ENCODE measurements at regions not wholly inside any gene's neighbourhood (a gene's known extent, or its start where the extent isn't known, plus 50 kb on each side); places are given as distances from the start of the nearest gene placed in this dataset.

- intact Hi-C loops (cut with DNase I; ENCODE audit: low total_unique reads) = no loop called here
- no peaks in the 10 kb centered on the region for H3K4me1 ChIP-seq
Measured at GRCh38 chr7:52154382-52154781, 837.8 kb upstream of the COBL start.

DNA sequence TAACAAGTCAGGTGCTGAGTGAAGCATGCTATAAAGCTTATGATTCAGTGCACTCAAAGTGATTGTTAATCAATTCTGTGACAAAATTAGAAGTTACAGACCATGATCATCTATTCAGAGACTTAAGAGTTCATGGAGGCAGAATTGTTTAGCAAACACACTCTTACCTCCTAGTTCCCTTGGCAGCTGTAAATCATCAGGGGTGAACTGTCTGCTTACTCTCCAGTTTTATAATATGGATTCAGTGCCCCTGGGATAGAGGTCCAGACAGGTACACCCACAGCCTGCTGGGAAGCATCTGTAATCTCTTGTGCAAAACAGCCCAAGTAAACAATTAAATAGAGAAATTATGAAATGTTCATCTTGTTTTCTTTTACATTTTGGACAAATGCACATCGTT is 835.0 kb upstream of the COBL start:
- TF ChIP-seq POLR2AphosphoS5 (IDR thresholded peaks at IDR 0.05) (no peak), CTCF (IDR thresholded peaks at IDR 0.05) (no peak), POLR2A (IDR thresholded peaks at IDR 0.05) (no peak)
- Histone ChIP-seq H3K36me3 (no peaks in the 10 kb centered on the region), H3K9me3 (no peaks in the 10 kb centered on the region), H3K27ac (no peak overlapping the region), H3K4me3 (no peak overlapping the region), H3K4me1 (no peaks in the 10 kb centered on the region), H3K27me3 (no peaks in the 10 kb centered on the region)
- no peak for DNase-seq (ENCODE audit: low spot score in 2 of 2)
- intact Hi-C loops (cut with DNase I; ENCODE audit: low total_unique reads) = no loop called here

More at GRCh38 chr7:52154382-52154781, 837.8 kb upstream of the COBL start:
- Histone ChIP-seq H3K4me3 (no peak overlapping the region), H3K36me3 (no peaks in the 10 kb centered on the region), H3K9me3 (no peaks in the 10 kb centered on the region), H3K27ac (no peak overlapping the region), H3K27me3 (no peaks in the 10 kb centered on the region)
- no peak for DNase-seq (ENCODE audit: low spot score in 2 of 2)
- no peak for TF ChIP-seq POLR2AphosphoS5 (IDR thresholded peaks at IDR 0.05)
- no peak for TF ChIP-seq CTCF (IDR thresholded peaks at IDR 0.05)
- TF ChIP-seq POLR2A (IDR thresholded peaks at IDR 0.05) = no peak

DNA sequence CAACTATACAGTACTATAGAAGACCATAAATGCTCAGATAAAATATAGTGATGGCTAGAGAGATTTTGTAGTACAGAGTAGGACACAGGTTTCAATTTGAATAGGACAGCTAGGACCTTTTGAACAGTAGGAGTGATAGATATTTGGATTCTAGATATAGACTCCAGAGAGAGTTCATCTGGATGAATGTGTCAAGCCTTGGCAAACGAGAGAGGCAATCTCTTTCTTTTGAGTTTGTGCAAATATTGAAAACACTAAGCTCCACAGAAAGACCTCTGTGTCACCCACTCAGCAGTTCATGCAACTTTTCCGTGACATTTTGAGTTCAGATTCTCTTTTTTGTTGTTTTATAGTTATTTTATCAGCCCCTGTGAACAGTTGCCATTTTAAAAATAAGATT is 834.3 kb upstream of the COBL start:
- Histone ChIP-seq H3K4me1 (no peaks in the 10 kb centered on the region), H3K9me3 (no peaks in the 10 kb centered on the region), H3K27me3 (no peaks in the 10 kb centered on the region), H3K4me3 (no peak overlapping the region), H3K36me3 (no peaks in the 10 kb centered on the region), H3K27ac (no peak overlapping the region)
- no peak for DNase-seq (ENCODE audit: low spot score in 2 of 2)
- intact Hi-C loops (cut with DNase I; ENCODE audit: low total_unique reads) = no loop called here
- TF ChIP-seq POLR2AphosphoS5 (IDR thresholded peaks at IDR 0.05) (no peak), CTCF (IDR thresholded peaks at IDR 0.05) (no peak), POLR2A (IDR thresholded peaks at IDR 0.05) (no peak)

- H3K4me3 ChIP-seq = no peak overlapping the region
- no peak for DNase-seq (ENCODE audit: low spot score in 2 of 2)
- H3K27me3 ChIP-seq = no peaks in the 10 kb centered on the region
- no peak overlapping the region for H3K27ac ChIP-seq
- H3K9me3 ChIP-seq = no peaks in the 10 kb centered on the region
- H3K36me3 ChIP-seq = no peaks in the 10 kb centered on the region
- TF ChIP-seq CTCF (IDR thresholded peaks at IDR 0.05) = no peak
- intact Hi-C loops (cut with DNase I; ENCODE audit: low total_unique reads) = no loop called here
- no peaks in the 10 kb centered on the region for H3K4me1 ChIP-seq
Measured at GRCh38 chr7:52146871-52147634, 830.4 kb upstream of the COBL start.

GRCh38 chr7:52143219-52143618 is 826.6 kb upstream of the COBL start:
- no peaks in the 10 kb centered on the region for H3K4me1 ChIP-seq
- TF ChIP-seq CTCF (IDR thresholded peaks at IDR 0.05) = no peak
- no peak for TF ChIP-seq POLR2A (IDR thresholded peaks at IDR 0.05)
- no peak for TF ChIP-seq POLR2AphosphoS5 (IDR thresholded peaks at IDR 0.05)
- H3K36me3 ChIP-seq = no peaks in the 10 kb centered on the region
- H3K4me3 ChIP-seq = no peak overlapping the region
- DNase-seq (ENCODE audit: low spot score in 2 of 2) = no peak
- H3K9me3 ChIP-seq = no peaks in the 10 kb centered on the region
- intact Hi-C loops (cut with DNase I; ENCODE audit: low total_unique reads) = no loop called here
- H3K27ac ChIP-seq = no peak overlapping the region
- H3K27me3 ChIP-seq = no peaks in the 10 kb centered on the region

Measured in breast epithelium (tissue), 4 donors.